Panc1 (cell line): ENCODE measurements at regions not wholly inside any gene's neighbourhood (a gene's known extent, or its start where the extent isn't known, plus 50 kb on each side); places are given as distances from the start of the nearest gene placed in this dataset.

ENCODE experiments used
- ATAC-seq: fragments of 200-7000 bp; cut with Tn5 transposase; 2 replicates; pipeline ENCODE4 v1.9.1; 2020; ENCODE audit warnings: mild to moderate bottlenecking, moderate library complexity
- BruUV-seq: library from RNA; stranded (reverse); fragments of 400-500 nt; replicated peaks from 2 replicates; lab custom pipeline; 2021; lab: Mats Ljungman, UMichigan
- CTCF ChIA-PET: fragments of 300-600 bp; sonication (Branson Sonifier 250); formaldehyde crosslinking; loops from one replicate; lab custom pipeline; 2022; ENCODE audit warnings: antibody characterized with exemption; lab: Charles Lee
- POLR2A ChIA-PET: fragments of 300-600 bp; sonication (Branson Sonifier 250); formaldehyde crosslinking; loops from one replicate; lab custom pipeline; 2022; ENCODE audit warnings: antibody characterized with exemption; lab: Charles Lee
- DNase-seq: peaks from one replicate; pipeline ENCODE4 v3.0.0-alpha.2; 2010; ENCODE audit warnings: low read depth, low spot score
- H3K27ac ChIP-seq: 2 replicates; pipeline ENCODE4 v1.5.1; 2011; ENCODE audit warnings: mild to moderate bottlenecking, low read length, inconsistent platforms
- H3K27me3 ChIP-seq: fragments of 200-500 bp; sonication (Bioruptor generic); 2 replicates; pipeline ENCODE4 v1.6.0; 2014; ENCODE audit warnings: low read length, inconsistent platforms; ENCODE audit not compliant: control insufficient read depth, insufficient read depth
- H3K36me3 ChIP-seq: fragments of 200-500 bp; sonication (Bioruptor generic); 2 replicates; pipeline ENCODE4 v1.5.1; 2014; ENCODE audit warnings: inconsistent platforms, mild to moderate bottlenecking, low read length, moderate library complexity; ENCODE audit not compliant: control insufficient read depth, insufficient read depth
- H3K4me1 ChIP-seq: 2 replicates; pipeline ENCODE4 v1.5.1; 2011; ENCODE audit warnings: inconsistent platforms, mild to moderate bottlenecking, low read length, moderate library complexity; ENCODE audit not compliant: control insufficient read depth, insufficient read depth
- H3K4me3 ChIP-seq, 2 experiments: 2 replicates each; pipeline ENCODE4 v1.5.1; 2011 to 2012; ENCODE audit warnings: low read depth in 2 of 2, low read length in 2 of 2, mild to moderate bottlenecking in 2 of 2, inconsistent platforms in 1 of 2, moderate library complexity in 1 of 2
- H3K9me3 ChIP-seq: fragments of 200-500 bp; sonication (Bioruptor generic); 2 replicates; pipeline ENCODE4 v1.5.1; 2014; ENCODE audit warnings: low read depth, mild to moderate bottlenecking, inconsistent platforms, low read length, moderate library complexity; ENCODE audit not compliant: control insufficient read depth, insufficient read depth
- CTCF ChIP-seq: fragments of 450-650 bp; IDR thresholded peaks from 2 replicates; pipeline ENCODE4 v1.5.1; 2017; ENCODE audit warnings: mild to moderate bottlenecking
- POLR2AphosphoS5 ChIP-seq: IDR thresholded peaks from 2 replicates; pipeline ENCODE4 v1.6.1; 2012; ENCODE audit warnings: mild to moderate bottlenecking, low read depth, low read length, moderate library complexity
- REST ChIP-seq, 2 experiments: IDR thresholded peaks; 2 replicates each; pipeline ENCODE4 v1.6.1; 2011 to 2012; ENCODE audit warnings: low read depth in 2 of 2, control low read depth in 1 of 2, low read length in 1 of 2, mild to moderate bottlenecking in 1 of 2, moderate library complexity in 1 of 2; ENCODE audit not compliant: insufficient read depth in 1 of 2
- SIN3A ChIP-seq: IDR thresholded peaks from 2 replicates; pipeline ENCODE4 v1.6.1; 2012; ENCODE audit warnings: low read depth, mild to moderate bottlenecking, low read length, moderate library complexity, borderline replicate concordance; ENCODE audit not compliant: insufficient read depth
- TCF7L2 ChIP-seq: IDR thresholded peaks from 2 replicates; pipeline ENCODE4 v1.6.1; 2011; ENCODE audit warnings: mild to moderate bottlenecking, low read depth, low read length, inconsistent platforms
- in situ Hi-C: cut with HindIII; loops from 2 replicates; pipeline ENCODE4 v1.10.0; 2016; ENCODE audit warnings: low sequenced_read_pairs, low pct_unique_long_range_greater_than_20kb
- intact Hi-C: fragments of 100-400 bp; cut with micrococcal nuclease; formaldehyde crosslinking; loops from one replicate; pipeline ENCODE4 v1.10.0; 2022; ENCODE audit not compliant: unreplicated experiment

- DNase-seq (no peak), ATAC-seq (no peak)
- ChIA-PET CTCF (no interaction called here), POLR2A (no interaction called here)
- BruUV-seq, result no TSS peak
- in situ Hi-C loops, result no loop called here
- Histone ChIP-seq H3K36me3 (no peaks in the 10 kb centered on the region), H3K4me1 (no peaks in the 10 kb centered on the region), H3K9me3 (no peaks in the 10 kb centered on the region), H3K27me3 (no peaks in the 10 kb centered on the region), H3K27ac (no peak overlapping the region), H3K4me3 (no peak overlapping the region)
- TF ChIP-seq SIN3A, result no peak
- TF ChIP-seq POLR2AphosphoS5, result no peak
- no peak for TF ChIP-seq REST (IDR thresholded peaks at IDR 0.05; ENCODE audit: insufficient read depth in 1 of 2, low read depth in 2 of 2, low read length in 1 of 2)
- no peak for TF ChIP-seq CTCF
- TF ChIP-seq TCF7L2, result no peak
- intact Hi-C loops, result no loop called here
Measured at GRCh38 chr13:107836685-107837084, 378.7 kb downstream of the LIG4 start.

- Histone ChIP-seq H3K9me3 (no peaks in the 10 kb centered on the region), H3K36me3 (no peaks in the 10 kb centered on the region), H3K4me3 (no peak overlapping the region), H3K27ac (no peak overlapping the region), H3K4me1 (no peaks in the 10 kb centered on the region), H3K27me3 (no peaks in the 10 kb centered on the region)
- CTCF ChIA-PET, result no interaction called here
- POLR2A ChIA-PET, result no interaction called here
- in situ Hi-C loops, result no loop called here
- intact Hi-C loops, result no loop called here
- TF ChIP-seq POLR2AphosphoS5, result no peak
- no peak for TF ChIP-seq TCF7L2
- no peak for TF ChIP-seq CTCF
- no peak for TF ChIP-seq REST (IDR thresholded peaks at IDR 0.05; ENCODE audit: insufficient read depth in 1 of 2, low read depth in 2 of 2, low read length in 1 of 2)
- no peak for TF ChIP-seq SIN3A
- DNase-seq (no peak), ATAC-seq (no peak)
- BruUV-seq, result no TSS peak
Measured at GRCh38 chr13:107835339-107836018, 379.9 kb downstream of the LIG4 start.
